Common myeloid progenitor, CD34-positive (primary cell): ENCODE measurements at regions not wholly inside any gene's neighbourhood (a gene's known extent, or its start where the extent isn't known, plus 50 kb on each side); places are given as distances from the start of the nearest gene placed in this dataset.

Experiments used
- CTCF ChIA-PET: fragments of 350-600 bp; sonication (Branson Sonifier 250); formaldehyde crosslinking; loops from one replicate; lab custom pipeline; 2021; ENCODE audit warnings: antibody characterized with exemption; lab: Charles Lee
- POLR2A ChIA-PET: fragments of 350-600 bp; sonication (Branson Sonifier 250); formaldehyde crosslinking; loops from one replicate; lab custom pipeline; 2021; ENCODE audit warnings: antibody characterized with exemption; lab: Charles Lee
- DNase-seq, 3 donors: peaks; one replicate each; pipeline versions ENCODE4 v3.0.0 to v3.0.0-alpha.2; 2013
- H3K27ac ChIP-seq, 2 experiments: 1 replicate in 1 of 2; 2 replicates in 1 of 2; pipeline ENCODE4 v1.7.0; 2013; ENCODE audit warnings: inconsistent platforms in 2 of 2, low read length in 2 of 2, mild to moderate bottlenecking in 2 of 2, low read depth in 1 of 2, moderate library complexity in 1 of 2; ENCODE audit not compliant: severe bottlenecking in 2 of 2, insufficient read depth in 1 of 2, poor library complexity in 1 of 2
- H3K27me3 ChIP-seq, 5 experiments: replicated peaks in 2 of 5; 1 replicate in 3 of 5; 2 replicates in 2 of 5; pipeline versions ENCODE4 v1.6.1 to v1.7.0; 2013; ENCODE audit warnings: low read length in 4 of 5, mild to moderate bottlenecking in 2 of 5, moderate library complexity in 2 of 5, inconsistent platforms in 1 of 5; ENCODE audit not compliant: insufficient read depth in 5 of 5, control insufficient read depth in 4 of 5
- H3K36me3 ChIP-seq, 4 experiments: 1 replicate in 2 of 4; 2 replicates in 2 of 4; pipeline versions ENCODE4 v1.6.1 to v1.7.0; 2013; ENCODE audit warnings: low read length in 3 of 4, control low read depth in 1 of 4, mild to moderate bottlenecking in 1 of 4; ENCODE audit not compliant: control insufficient read depth in 4 of 4, insufficient read depth in 4 of 4
- H3K4me1 ChIP-seq, 4 experiments: 1 replicate in 3 of 4; 2 replicates in 1 of 4; pipeline versions ENCODE4 v1.6.1 to v1.7.1; 2013; ENCODE audit warnings: low read length in 3 of 4, mild to moderate bottlenecking in 3 of 4, control low read depth in 1 of 4, inconsistent platforms in 1 of 4, moderate library complexity in 1 of 4; ENCODE audit not compliant: control insufficient read depth in 4 of 4, insufficient read depth in 4 of 4; ENCODE audit errors: control extremely low read depth in 1 of 4
- H3K4me3 ChIP-seq, 7 experiments: 1 replicate in 4 of 7; 2 replicates in 3 of 7; pipeline versions ENCODE4 v1.5.1 to v1.7.0; 2013; ENCODE audit warnings: mild to moderate bottlenecking in 7 of 7, low read length in 6 of 7, moderate library complexity in 6 of 7, inconsistent platforms in 2 of 7, low read depth in 2 of 7, control low read depth in 1 of 7; ENCODE audit not compliant: insufficient read depth in 4 of 7, control insufficient read depth in 1 of 7; ENCODE audit errors: extremely low read depth in 1 of 7
- H3K9me3 ChIP-seq, 5 experiments: 1 replicate in 4 of 5; 2 replicates in 1 of 5; pipeline versions ENCODE4 v1.6.1 to v1.7.1; 2013; ENCODE audit warnings: low read length in 4 of 5, mild to moderate bottlenecking in 2 of 5, inconsistent platforms in 1 of 5, low read depth in 1 of 5, moderate library complexity in 1 of 5; ENCODE audit not compliant: control insufficient read depth in 4 of 5, insufficient read depth in 2 of 5; ENCODE audit errors: control extremely low read depth in 1 of 5
- WGBS: methylation state at CpG from one replicate; pipeline ENCODE4 v1.1.5; 2013; ENCODE audit not compliant: insufficient coverage; 5-methylcytosine and 5-hydroxymethylcytosine counted together

- CTCF ChIA-PET, result no interaction called here
- POLR2A ChIA-PET, result no interaction called here
- H3K36me3 ChIP-seq, result no peaks in the 10 kb centered on the region
These were observed 544.5 kb downstream of the MFSD1 start for GRCh38 chr3:159346271-159346903.

DNA sequence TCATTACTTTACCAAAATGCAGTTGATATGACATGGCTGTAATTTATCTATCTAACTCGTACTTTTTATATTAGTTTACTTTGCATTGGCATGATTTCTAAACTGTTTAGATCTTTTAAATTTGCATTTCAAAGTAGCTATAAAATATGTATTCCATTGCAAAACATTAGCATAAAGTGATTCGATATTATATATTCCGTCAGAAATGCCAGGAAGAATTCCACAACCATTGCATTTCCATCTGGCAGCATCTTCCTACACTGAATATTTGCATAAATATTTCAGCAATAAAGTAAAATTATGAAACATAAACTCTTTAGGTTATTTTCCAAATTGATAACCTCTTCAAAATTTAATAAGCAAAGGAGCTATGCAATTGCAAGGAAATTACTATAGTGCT is 546.6 kb downstream of the MFSD1 start:
- no peaks in the 10 kb centered on the region for H3K36me3 ChIP-seq
- no peak overlapping the region for H3K27ac ChIP-seq
- H3K27me3 ChIP-seq, result peaks cover 0 to 2% (median 0%) of the 10 kb centered on the region in 5 experiments
- no peak overlapping the region for H3K4me3 ChIP-seq
- no peak for DNase-seq
- CTCF ChIA-PET, result no interaction called here
- H3K9me3 ChIP-seq, result no peaks in the 10 kb centered on the region
- no peaks in the 10 kb centered on the region for H3K4me1 ChIP-seq
- no CpG with 5 or more reads among the region's 3 CpGs for WGBS
- POLR2A ChIA-PET, result no interaction called here

More at GRCh38 chr3:159346271-159346903, 544.5 kb downstream of the MFSD1 start:
- Histone ChIP-seq H3K4me1 (no peaks in the 10 kb centered on the region), H3K27me3 (no peaks in the 10 kb centered on the region), H3K4me3 (no peak overlapping the region), H3K9me3 (no peaks in the 10 kb centered on the region), H3K27ac (no peak overlapping the region)
- no CpG with 5 or more reads among the region's 5 CpGs for WGBS
- no peak for DNase-seq

GRCh38 chr3:159356606-159357005 is 554.8 kb downstream of the MFSD1 start:
- Histone ChIP-seq H3K27me3 (peaks cover 0 to 3% (median 0%) of the 10 kb centered on the region in 5 experiments), H3K27ac (no peak overlapping the region), H3K36me3 (no peaks in the 10 kb centered on the region), H3K4me1 (no peaks in the 10 kb centered on the region), H3K9me3 (no peaks in the 10 kb centered on the region), H3K4me3 (no peak overlapping the region)
- WGBS, result no CpG with 5 or more reads among the region's 1 CpG
- no peak for DNase-seq
- ChIA-PET POLR2A (no interaction called here), CTCF (no interaction called here)

- Histone ChIP-seq H3K4me3 (no peak overlapping the region), H3K36me3 (no peaks in the 10 kb centered on the region), H3K4me1 (no peaks in the 10 kb centered on the region), H3K9me3 (no peaks in the 10 kb centered on the region), H3K27ac (no peak overlapping the region), H3K27me3 (no peaks in the 10 kb centered on the region)
- no CpG with 5 or more reads among the region's 1 CpG for WGBS
- ChIA-PET POLR2A (no interaction called here), CTCF (no interaction called here)
- no peak for DNase-seq
These were observed 562.7 kb downstream of the MFSD1 start for GRCh38 chr3:159364511-159364910.

GRCh38 chr3:159366476-159366875 is 564.6 kb downstream of the MFSD1 start:
- Histone ChIP-seq H3K27me3 (no peaks in the 10 kb centered on the region), H3K36me3 (no peaks in the 10 kb centered on the region), H3K9me3 (no peaks in the 10 kb centered on the region), H3K4me3 (no peak overlapping the region), H3K27ac (no peak overlapping the region), H3K4me1 (no peaks in the 10 kb centered on the region)
- ChIA-PET POLR2A (no interaction called here), CTCF (no interaction called here)
- no peak for DNase-seq

GRCh38 chr3:159371961-159372360 is 570.1 kb downstream of the MFSD1 start:
- Histone ChIP-seq H3K36me3 (no peaks in the 10 kb centered on the region), H3K4me1 (no peaks in the 10 kb centered on the region), H3K27ac (no peak overlapping the region), H3K27me3 (no peaks in the 10 kb centered on the region), H3K4me3 (no peak overlapping the region), H3K9me3 (no peaks in the 10 kb centered on the region)
- no CpG with 5 or more reads among the region's 1 CpG for WGBS
- ChIA-PET POLR2A (no interaction called here), CTCF (no interaction called here)
- no peak for DNase-seq

GRCh38 chr3:159378396-159379194 is 576.7 kb downstream of the MFSD1 start:
- POLR2A ChIA-PET, result no interaction called here
- Histone ChIP-seq H3K4me1 (no peaks in the 10 kb centered on the region), H3K27ac (no peak overlapping the region), H3K27me3 (no peaks in the 10 kb centered on the region), H3K4me3 (no peak overlapping the region), H3K36me3 (no peaks in the 10 kb centered on the region), H3K9me3 (no peaks in the 10 kb centered on the region)
- WGBS, result 49% methylated on average over 2 of the region's 4 CpGs
- CTCF ChIA-PET, result no interaction called here
- no peak for DNase-seq
